GM12872 (cell line): ENCODE measurements at regions not wholly inside any gene's neighbourhood (a gene's known extent, or its start where the extent isn't known, plus 50 kb on each side); places are given as distances from the start of the nearest gene placed in this dataset.

Source experiments
- TF ChIP-seq, protein P1 (sequence below): IDR thresholded peaks from 3 replicates; pipeline ENCODE4 v1.5.1; 2011; ENCODE audit warnings: low read depth, mild to moderate bottlenecking, low read length, moderate library complexity; ENCODE audit not compliant: insufficient read depth

DNA sequence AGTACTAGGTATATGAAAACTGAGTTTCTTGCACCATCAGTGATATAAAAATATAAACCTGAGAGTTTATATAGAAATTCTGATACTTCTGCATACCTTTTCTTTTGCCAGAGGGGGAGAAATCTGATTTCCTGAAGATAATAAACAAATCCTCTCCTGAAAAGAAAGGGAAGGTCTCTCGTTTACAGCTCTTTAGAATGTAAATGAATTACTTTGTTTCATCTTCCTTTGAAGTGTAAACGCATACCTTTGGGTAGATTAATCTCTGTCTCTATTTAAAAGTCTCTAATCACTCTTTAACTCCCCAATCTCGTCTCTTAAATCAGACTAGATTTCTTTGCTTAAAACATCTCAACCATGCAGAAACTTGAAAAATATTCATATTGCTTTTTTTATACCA is 1092.9 kb downstream of the SLITRK5 start:
- TF ChIP-seq, protein P1, sequence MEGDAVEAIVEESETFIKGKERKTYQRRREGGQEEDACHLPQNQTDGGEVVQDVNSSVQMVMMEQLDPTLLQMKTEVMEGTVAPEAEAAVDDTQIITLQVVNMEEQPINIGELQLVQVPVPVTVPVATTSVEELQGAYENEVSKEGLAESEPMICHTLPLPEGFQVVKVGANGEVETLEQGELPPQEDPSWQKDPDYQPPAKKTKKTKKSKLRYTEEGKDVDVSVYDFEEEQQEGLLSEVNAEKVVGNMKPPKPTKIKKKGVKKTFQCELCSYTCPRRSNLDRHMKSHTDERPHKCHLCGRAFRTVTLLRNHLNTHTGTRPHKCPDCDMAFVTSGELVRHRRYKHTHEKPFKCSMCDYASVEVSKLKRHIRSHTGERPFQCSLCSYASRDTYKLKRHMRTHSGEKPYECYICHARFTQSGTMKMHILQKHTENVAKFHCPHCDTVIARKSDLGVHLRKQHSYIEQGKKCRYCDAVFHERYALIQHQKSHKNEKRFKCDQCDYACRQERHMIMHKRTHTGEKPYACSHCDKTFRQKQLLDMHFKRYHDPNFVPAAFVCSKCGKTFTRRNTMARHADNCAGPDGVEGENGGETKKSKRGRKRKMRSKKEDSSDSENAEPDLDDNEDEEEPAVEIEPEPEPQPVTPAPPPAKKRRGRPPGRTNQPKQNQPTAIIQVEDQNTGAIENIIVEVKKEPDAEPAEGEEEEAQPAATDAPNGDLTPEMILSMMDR = no peak

DNA sequence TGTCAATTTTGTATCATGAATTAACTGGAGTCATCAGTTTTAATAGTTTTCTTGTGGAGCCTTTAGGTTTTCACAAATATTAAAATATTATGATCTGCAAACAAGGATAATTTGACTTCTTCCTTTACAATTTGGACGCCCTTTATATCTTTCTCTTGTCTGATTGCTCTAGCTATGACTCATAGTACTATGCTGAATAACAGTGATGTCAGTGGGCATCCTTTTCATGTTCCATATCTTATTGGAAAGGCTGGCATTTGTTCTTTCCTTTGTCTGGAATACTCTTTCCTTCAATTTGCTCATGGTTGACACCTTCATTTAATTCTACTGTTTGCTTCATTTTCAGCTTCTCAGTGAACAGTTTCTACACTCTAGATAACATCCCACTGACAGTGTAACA is 1129.3 kb downstream of the SLITRK5 start:
- TF ChIP-seq, protein P1 = no peak

DNA sequence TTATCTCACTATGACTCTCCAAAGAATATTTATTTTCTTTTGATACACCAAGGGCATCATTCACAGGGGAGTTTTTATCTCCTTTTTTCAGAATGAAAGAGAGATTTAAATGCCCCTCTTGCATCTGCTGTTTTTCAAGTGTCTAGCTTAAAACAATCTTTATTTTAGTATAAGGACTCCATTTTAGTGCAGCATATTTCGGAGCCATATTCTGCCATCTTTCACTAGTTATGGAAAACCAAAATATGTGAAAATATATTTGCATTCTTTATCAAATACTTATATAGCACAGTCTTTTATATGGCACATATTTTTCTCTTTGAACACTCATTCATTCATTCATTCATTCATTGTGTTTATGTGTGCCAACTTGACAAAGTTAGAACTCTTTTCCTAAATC is 1130.2 kb downstream of the SLITRK5 start:
- TF ChIP-seq, protein P1 = no peak

DNA sequence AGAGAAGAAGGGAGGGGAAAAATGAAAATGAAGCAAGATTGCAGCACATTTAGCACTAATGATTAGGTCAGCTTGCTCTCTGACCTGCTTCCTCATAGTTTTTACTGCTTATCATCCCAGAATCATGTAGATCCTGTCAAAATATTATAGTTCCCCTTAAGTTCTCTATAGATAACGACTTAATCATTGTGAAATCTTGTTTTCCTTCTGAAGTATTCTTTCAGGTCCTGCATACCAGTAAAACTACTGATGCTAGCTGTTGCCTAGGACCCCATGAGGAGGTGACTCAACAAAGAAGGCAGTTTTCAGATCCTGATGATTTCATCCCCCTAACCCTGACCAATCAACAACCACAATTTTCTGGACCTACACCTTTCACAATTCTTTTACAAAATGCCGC is 1131.7 kb downstream of the SLITRK5 start:
- TF ChIP-seq, protein P1 = no peak

DNA sequence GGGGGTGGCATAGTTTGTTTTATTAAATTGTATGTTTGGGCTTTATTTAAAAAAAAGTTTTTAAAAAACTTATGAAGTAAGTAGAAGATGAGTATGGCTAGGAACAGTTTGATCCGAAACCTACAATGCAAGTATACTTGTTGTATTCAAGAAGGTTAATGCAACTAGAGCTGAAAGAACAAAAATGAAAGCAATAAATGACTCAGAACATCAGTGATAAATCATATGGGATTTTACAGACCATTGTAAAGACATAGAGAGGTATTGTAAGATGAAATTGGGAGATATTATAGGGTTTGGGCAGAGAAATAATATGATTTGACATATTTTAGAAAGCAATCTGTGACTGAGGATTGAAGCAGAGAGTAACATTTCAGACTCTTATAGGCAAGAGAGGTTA is 1135.3 kb downstream of the SLITRK5 start:
- TF ChIP-seq, protein P1 = no peak

DNA sequence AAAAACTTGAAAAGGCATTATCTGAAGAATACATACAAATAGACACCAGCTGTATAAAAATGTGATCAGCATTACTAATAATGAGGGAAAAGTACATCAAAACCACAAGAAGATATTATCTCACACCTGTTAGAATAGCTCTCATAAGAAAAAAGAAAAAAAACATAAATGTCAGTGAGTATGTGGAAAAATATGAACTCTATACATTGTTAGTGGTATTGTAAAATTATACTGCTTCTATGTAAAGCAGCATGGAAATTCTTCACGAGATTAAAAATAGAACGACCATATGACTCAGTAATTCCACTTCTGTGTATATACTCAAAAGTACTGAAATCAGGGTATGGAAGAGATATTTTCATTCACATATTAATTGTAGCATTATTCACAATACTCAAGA is 1146.4 kb downstream of the SLITRK5 start:
- TF ChIP-seq, protein P1 = no peak

DNA sequence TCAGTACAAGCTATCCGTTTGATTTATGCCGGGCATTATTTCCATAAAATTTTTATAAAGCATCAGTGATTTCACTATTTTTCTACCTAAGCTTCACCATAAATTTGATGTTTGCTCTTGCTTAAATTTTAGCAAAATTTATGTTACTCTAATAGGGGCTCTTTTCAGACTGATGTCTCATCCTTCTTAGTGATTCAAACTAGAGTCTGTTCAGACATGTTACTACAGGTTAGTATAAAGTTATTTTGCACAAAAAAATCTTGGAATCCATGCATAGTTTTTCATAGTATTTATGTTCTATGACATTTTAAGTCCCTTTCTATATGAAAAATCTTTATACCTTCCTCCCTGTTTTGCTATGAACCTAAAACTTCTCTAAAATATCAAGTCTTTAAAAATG is 1151.9 kb downstream of the SLITRK5 start:
- TF ChIP-seq, protein P1 = no peak

DNA sequence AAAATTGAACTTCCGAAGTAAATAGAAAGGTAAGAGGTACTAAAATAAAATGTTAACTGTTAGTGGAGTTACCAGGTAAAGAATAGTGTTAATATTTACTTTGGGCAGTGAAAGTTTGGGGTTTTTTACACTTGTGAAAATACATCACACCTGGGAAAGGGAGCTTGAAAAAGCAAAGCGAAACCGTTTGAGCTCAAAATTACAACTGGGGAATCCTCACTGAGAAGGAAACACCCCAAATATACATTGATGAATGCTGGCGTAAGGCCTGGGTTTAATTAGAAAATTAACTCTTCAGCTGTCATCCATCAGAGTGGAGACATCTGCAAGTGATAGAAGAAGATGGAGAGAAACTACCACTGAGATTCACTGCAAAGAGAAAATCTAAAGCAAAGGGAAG is 1153.0 kb downstream of the SLITRK5 start:
- TF ChIP-seq, protein P1 = no peak
